ENCODE measurements at regions not wholly inside any gene's neighbourhood (a gene's known extent, or its start where the extent isn't known, plus 50 kb on each side); places are given as distances from the start of the nearest gene placed in this dataset.

- ATAC-seq (no peak), DNase-seq (no peak)
- H3K4me3 Mint-ChIP-seq: no peak overlapping the region
- no peaks in the 10 kb centered on the region for H3K36me3 Mint-ChIP-seq (ENCODE audit: low read depth)
- POLR2A ChIA-PET: no interaction called here
- H3K27ac Mint-ChIP-seq: no peak overlapping the region
- CTCF ChIA-PET: no interaction called here
- no peaks in the 10 kb centered on the region for H3K9me3 Mint-ChIP-seq (ENCODE audit: insufficient read depth)
- H3K27me3 Mint-ChIP-seq (ENCODE audit: low read depth): no peaks in the 10 kb centered on the region
- H3K4me1 Mint-ChIP-seq (ENCODE audit: low read depth): no peaks in the 10 kb centered on the region
These were observed 1318.5 kb upstream of the ADGRL3 start for GRCh38 chr4:59881632-59882031.

- no peaks in the 10 kb centered on the region for H3K36me3 Mint-ChIP-seq (ENCODE audit: low read depth)
- ATAC-seq (no peak), DNase-seq (no peak)
- POLR2A ChIA-PET: no interaction called here
- CTCF ChIA-PET: no interaction called here
- no peaks in the 10 kb centered on the region for H3K27me3 Mint-ChIP-seq (ENCODE audit: low read depth)
- no peak overlapping the region for H3K4me3 Mint-ChIP-seq
- peaks cover 9% of the 10 kb centered on the region for H3K9me3 Mint-ChIP-seq (ENCODE audit: insufficient read depth)
- H3K4me1 Mint-ChIP-seq (ENCODE audit: low read depth): no peaks in the 10 kb centered on the region
- H3K27ac Mint-ChIP-seq: no peak overlapping the region
These were observed 1295.8 kb upstream of the ADGRL3 start for GRCh38 chr4:59904331-59904730.

GRCh38 chr4:59920416-59920815, 1279.7 kb upstream of the ADGRL3 start:
- no peaks in the 10 kb centered on the region for H3K36me3 Mint-ChIP-seq (ENCODE audit: low read depth)
- no peak overlapping the region for H3K27ac Mint-ChIP-seq
- no peak for DNase-seq
- ChIA-PET POLR2A (no interaction called here), CTCF (no interaction called here)
- no peaks in the 10 kb centered on the region for H3K27me3 Mint-ChIP-seq (ENCODE audit: low read depth)
- H3K4me1 Mint-ChIP-seq (ENCODE audit: low read depth): no peaks in the 10 kb centered on the region
- no peak overlapping the region for H3K4me3 Mint-ChIP-seq
- no peak for ATAC-seq
- no peaks in the 10 kb centered on the region for H3K9me3 Mint-ChIP-seq (ENCODE audit: insufficient read depth)

DNA sequence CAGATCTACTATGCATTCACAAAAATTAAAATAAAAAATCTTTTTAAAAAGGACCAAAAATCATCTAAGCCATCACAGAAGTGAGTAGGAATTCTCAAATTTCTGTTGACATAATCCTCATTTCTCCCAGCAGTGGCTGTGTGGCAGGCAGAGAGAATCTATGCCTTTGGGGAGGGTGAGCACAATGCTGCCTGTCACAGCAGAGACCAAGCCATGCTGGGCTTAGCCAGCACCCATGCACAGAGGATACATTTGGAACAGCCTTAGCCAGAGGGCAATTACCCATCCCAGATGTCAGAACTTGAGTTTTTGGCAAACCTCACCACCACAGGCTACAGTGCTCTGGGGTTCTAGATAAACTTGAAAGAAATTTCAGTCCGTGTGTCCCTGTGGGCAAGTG, 1274.8 kb upstream of the ADGRL3 start:
- Mint-ChIP-seq H3K36me3 (ENCODE audit: low read depth) (no peaks in the 10 kb centered on the region), H3K4me3 (no peak overlapping the region), H3K27ac (no peak overlapping the region), H3K9me3 (ENCODE audit: insufficient read depth) (peaks cover 3% of the 10 kb centered on the region), H3K4me1 (ENCODE audit: low read depth) (no peaks in the 10 kb centered on the region), H3K27me3 (ENCODE audit: low read depth) (no peaks in the 10 kb centered on the region)
- CTCF ChIA-PET: no interaction called here
- POLR2A ChIA-PET: no interaction called here
- ATAC-seq (no peak), DNase-seq (no peak)

DNA sequence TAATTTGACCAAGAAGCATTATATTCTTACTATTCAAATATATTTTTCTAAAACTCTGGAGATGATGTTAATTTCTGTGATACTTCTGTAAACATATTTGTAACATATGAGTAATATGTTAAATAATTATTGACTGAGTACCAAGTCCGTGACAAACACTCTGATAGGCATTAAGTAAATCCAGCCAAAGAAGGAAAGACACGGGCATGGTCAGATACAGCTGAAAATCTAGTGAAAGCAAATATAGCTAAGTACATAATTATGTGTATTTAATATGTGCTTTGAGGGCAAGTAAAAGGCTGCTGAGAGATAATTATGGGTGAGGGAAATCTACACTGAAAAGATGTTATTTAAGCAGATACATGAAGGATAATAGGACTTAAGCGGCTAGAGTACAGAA, 1263.6 kb upstream of the ADGRL3 start:
- ChIA-PET CTCF (no interaction called here), POLR2A (no interaction called here)
- no peaks in the 10 kb centered on the region for H3K27me3 Mint-ChIP-seq (ENCODE audit: low read depth)
- H3K9me3 Mint-ChIP-seq (ENCODE audit: insufficient read depth): peaks cover 4% of the 10 kb centered on the region
- no peak overlapping the region for H3K27ac Mint-ChIP-seq
- no peaks in the 10 kb centered on the region for H3K4me1 Mint-ChIP-seq (ENCODE audit: low read depth)
- H3K4me3 Mint-ChIP-seq: no peak overlapping the region
- ATAC-seq (no peak), DNase-seq (no peak)
- no peaks in the 10 kb centered on the region for H3K36me3 Mint-ChIP-seq (ENCODE audit: low read depth)

DNA sequence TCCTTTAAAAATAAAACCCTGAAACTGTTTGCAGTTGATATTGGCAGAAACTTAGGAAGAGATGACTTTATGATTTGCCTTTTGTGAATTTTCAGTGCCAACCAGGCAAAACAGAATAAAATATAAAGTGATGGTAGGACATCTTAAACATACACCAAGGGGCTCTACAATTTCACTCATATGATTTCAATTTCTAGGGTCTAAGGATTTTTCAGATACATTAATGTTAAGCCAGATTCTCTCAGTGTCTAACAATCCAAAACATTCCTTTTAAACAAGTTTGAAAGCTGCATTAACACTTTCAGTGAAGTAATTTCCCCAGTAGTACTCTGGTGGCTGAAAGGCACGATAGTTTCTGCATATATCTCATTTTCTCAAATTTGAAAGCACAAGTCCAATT, 1262.0 kb upstream of the ADGRL3 start:
- ChIA-PET CTCF (no interaction called here), POLR2A (no interaction called here)
- H3K4me1 Mint-ChIP-seq (ENCODE audit: low read depth): no peaks in the 10 kb centered on the region
- no peak overlapping the region for H3K4me3 Mint-ChIP-seq
- DNase-seq (no peak), ATAC-seq (no peak)
- H3K9me3 Mint-ChIP-seq (ENCODE audit: insufficient read depth): peaks cover 12% of the 10 kb centered on the region
- H3K27me3 Mint-ChIP-seq (ENCODE audit: low read depth): no peaks in the 10 kb centered on the region
- H3K36me3 Mint-ChIP-seq (ENCODE audit: low read depth): no peaks in the 10 kb centered on the region
- no peak overlapping the region for H3K27ac Mint-ChIP-seq

- DNase-seq (no peak), ATAC-seq (no peak)
- Mint-ChIP-seq H3K36me3 (ENCODE audit: low read depth) (no peaks in the 10 kb centered on the region), H3K9me3 (ENCODE audit: insufficient read depth) (peaks cover 18% of the 10 kb centered on the region), H3K4me3 (no peak overlapping the region), H3K27ac (no peak overlapping the region), H3K27me3 (ENCODE audit: low read depth) (no peaks in the 10 kb centered on the region), H3K4me1 (ENCODE audit: low read depth) (no peaks in the 10 kb centered on the region)
- ChIA-PET CTCF (no interaction called here), POLR2A (no interaction called here)
These were observed 1254.8 kb upstream of the ADGRL3 start for GRCh38 chr4:59945277-59945676.

- ChIA-PET POLR2A (no interaction called here), CTCF (no interaction called here)
- Mint-ChIP-seq H3K4me1 (ENCODE audit: low read depth) (no peaks in the 10 kb centered on the region), H3K27ac (no peak overlapping the region), H3K27me3 (ENCODE audit: low read depth) (no peaks in the 10 kb centered on the region), H3K36me3 (ENCODE audit: low read depth) (no peaks in the 10 kb centered on the region), H3K4me3 (no peak overlapping the region), H3K9me3 (ENCODE audit: insufficient read depth) (peaks cover 18% of the 10 kb centered on the region)
- no peak for DNase-seq
- no peak for ATAC-seq
These were observed 1254.4 kb upstream of the ADGRL3 start for GRCh38 chr4:59945716-59946115.

DNA sequence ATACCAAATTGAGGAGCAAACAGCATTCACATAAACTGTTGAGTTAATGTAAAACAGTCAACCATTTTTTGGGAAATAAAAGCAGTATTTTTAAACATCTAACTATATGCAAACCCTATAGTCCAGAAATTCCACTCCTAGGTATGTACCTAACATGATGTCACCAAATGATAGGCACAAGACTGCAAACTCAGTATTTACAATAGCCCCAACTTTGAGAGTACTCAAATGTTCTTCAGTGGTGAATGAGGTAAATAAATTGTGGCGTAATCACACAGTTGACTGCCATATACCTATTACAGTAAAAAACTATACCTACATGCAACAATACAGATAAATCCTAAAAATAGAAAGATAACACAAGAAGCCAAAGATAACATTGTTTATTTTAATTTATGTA, 1243.8 kb upstream of the ADGRL3 start:
- DNase-seq (no peak), ATAC-seq (no peak)
- CTCF ChIA-PET: no interaction called here
- Mint-ChIP-seq H3K27ac (no peak overlapping the region), H3K4me1 (ENCODE audit: low read depth) (no peaks in the 10 kb centered on the region), H3K4me3 (no peak overlapping the region), H3K36me3 (ENCODE audit: low read depth) (no peaks in the 10 kb centered on the region), H3K9me3 (ENCODE audit: insufficient read depth) (no peaks in the 10 kb centered on the region), H3K27me3 (ENCODE audit: low read depth) (no peaks in the 10 kb centered on the region)
- POLR2A ChIA-PET: no interaction called here

GRCh38 chr4:59960143-59960542, 1240.0 kb upstream of the ADGRL3 start:
- no peak for DNase-seq
- H3K9me3 Mint-ChIP-seq (ENCODE audit: insufficient read depth): peaks cover 4% of the 10 kb centered on the region
- no peaks in the 10 kb centered on the region for H3K4me1 Mint-ChIP-seq (ENCODE audit: low read depth)
- ChIA-PET CTCF (no interaction called here), POLR2A (no interaction called here)
- no peak for ATAC-seq
- H3K4me3 Mint-ChIP-seq: no peak overlapping the region
- H3K27ac Mint-ChIP-seq: no peak overlapping the region
- no peaks in the 10 kb centered on the region for H3K27me3 Mint-ChIP-seq (ENCODE audit: low read depth)
- H3K36me3 Mint-ChIP-seq (ENCODE audit: low read depth): no peaks in the 10 kb centered on the region

DNA sequence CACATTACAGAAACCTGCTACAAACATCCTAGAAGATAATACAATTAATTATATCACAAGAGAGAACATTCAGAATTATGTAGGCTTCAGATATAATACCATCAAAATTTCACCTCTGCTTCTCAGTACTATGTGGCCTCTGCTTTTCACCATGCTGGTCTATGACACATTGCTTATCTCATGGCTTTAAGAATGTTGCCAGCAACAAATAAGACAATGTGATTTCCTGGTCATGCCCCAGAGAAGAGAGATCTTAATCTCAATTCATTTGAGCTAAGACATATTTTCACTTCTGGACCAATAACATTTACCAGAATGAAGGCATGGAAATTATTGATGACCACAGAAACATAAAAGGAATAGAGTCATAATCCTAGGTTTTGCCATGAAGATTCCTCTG, 1233.4 kb upstream of the ADGRL3 start:
- ATAC-seq: no peak
- Mint-ChIP-seq H3K27me3 (ENCODE audit: low read depth) (no peaks in the 10 kb centered on the region), H3K27ac (no peak overlapping the region), H3K4me1 (ENCODE audit: low read depth) (no peaks in the 10 kb centered on the region), H3K9me3 (ENCODE audit: insufficient read depth) (peaks cover 8% of the 10 kb centered on the region), H3K36me3 (ENCODE audit: low read depth) (no peaks in the 10 kb centered on the region), H3K4me3 (no peak overlapping the region)
- DNase-seq: no peak
- ChIA-PET CTCF (no interaction called here), POLR2A (no interaction called here)

DNA sequence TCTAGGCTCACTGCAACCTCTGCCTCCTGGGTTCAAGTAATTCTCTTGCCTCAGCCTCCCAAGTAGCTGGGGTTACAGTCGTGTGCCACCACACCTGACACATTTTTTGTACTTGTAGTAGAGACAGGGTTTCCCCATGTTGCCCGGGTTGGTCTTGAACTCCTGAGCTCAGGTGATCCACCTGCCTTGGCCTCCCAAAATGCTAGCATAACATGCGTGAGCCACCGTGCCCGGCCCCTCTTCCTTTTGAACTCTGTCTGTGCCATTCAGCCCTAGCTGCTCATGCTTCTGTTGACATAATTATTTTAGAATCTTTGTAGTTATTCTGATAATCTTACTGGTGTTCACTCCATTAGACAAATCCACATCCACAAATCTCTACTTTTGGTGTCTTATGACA, 1231.3 kb upstream of the ADGRL3 start:
- Mint-ChIP-seq H3K4me3 (no peak overlapping the region), H3K27me3 (ENCODE audit: low read depth) (no peaks in the 10 kb centered on the region), H3K9me3 (ENCODE audit: insufficient read depth) (peaks cover 4% of the 10 kb centered on the region), H3K36me3 (ENCODE audit: low read depth) (no peaks in the 10 kb centered on the region), H3K27ac (no peak overlapping the region), H3K4me1 (ENCODE audit: low read depth) (no peaks in the 10 kb centered on the region)
- ChIA-PET CTCF (no interaction called here), POLR2A (no interaction called here)
- ATAC-seq (no peak), DNase-seq (no peak)

DNA sequence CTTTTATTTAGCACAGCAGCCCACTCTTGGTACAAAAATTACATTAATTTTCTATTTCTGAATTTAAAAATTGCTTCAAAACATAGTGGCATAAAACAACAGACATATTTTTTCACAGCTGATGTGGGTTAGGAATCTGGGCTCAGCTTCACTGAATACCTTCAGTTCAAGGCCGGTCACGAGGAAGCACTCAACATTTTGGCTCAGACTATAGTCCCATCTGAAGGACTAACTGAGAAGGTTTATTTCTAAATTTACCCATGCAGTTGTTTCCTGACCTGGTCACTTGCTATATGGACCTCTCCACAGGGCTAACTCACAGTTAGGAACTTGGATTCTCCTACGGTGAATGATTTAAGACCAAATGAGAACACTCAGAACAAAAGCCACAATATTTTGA, 1230.2 kb upstream of the ADGRL3 start:
- DNase-seq: no peak
- no peak for ATAC-seq
- no peaks in the 10 kb centered on the region for H3K27me3 Mint-ChIP-seq (ENCODE audit: low read depth)
- CTCF ChIA-PET: no interaction called here
- POLR2A ChIA-PET: no interaction called here
- no peak overlapping the region for H3K27ac Mint-ChIP-seq
- no peaks in the 10 kb centered on the region for H3K4me1 Mint-ChIP-seq (ENCODE audit: low read depth)
- peaks cover 4% of the 10 kb centered on the region for H3K9me3 Mint-ChIP-seq (ENCODE audit: insufficient read depth)
- no peak overlapping the region for H3K4me3 Mint-ChIP-seq
- no peaks in the 10 kb centered on the region for H3K36me3 Mint-ChIP-seq (ENCODE audit: low read depth)

DNA sequence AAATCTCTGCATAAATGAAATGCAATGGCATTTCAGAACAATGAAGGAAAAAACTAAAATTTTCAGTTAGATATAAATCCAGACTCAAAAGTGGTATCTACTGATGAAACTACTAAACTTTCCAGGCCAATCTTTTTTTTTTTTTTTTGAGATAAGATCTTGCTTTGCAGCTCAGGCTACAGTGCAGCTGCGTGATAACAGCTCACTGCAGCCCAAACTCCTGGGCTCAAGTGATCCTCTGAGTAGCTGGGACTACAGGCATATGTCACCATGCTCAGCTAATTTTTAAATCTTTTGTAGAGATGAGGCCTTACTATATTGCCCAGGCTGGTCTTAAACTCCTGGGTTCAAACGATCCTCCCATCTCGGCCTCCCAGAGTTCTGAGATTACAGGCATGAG, 1228.2 kb upstream of the ADGRL3 start:
- ChIA-PET CTCF (no interaction called here), POLR2A (no interaction called here)
- ATAC-seq (no peak), DNase-seq (no peak)
- no peaks in the 10 kb centered on the region for H3K27me3 Mint-ChIP-seq (ENCODE audit: low read depth)
- H3K9me3 Mint-ChIP-seq (ENCODE audit: insufficient read depth): peaks cover 4% of the 10 kb centered on the region
- no peaks in the 10 kb centered on the region for H3K36me3 Mint-ChIP-seq (ENCODE audit: low read depth)
- H3K4me1 Mint-ChIP-seq (ENCODE audit: low read depth): no peaks in the 10 kb centered on the region
- no peak overlapping the region for H3K27ac Mint-ChIP-seq
- H3K4me3 Mint-ChIP-seq: no peak overlapping the region
